GM23338 (cell line): ENCODE measurements at regions not wholly inside any gene's neighbourhood (a gene's known extent, or its start where the extent isn't known, plus 50 kb on each side); places are given as distances from the start of the nearest gene placed in this dataset.
"Not testable (repeated sequence)": the region's sequence is repeated elsewhere in the genome, so short reads cannot be mapped to it uniquely, and the experiment has no call there.

Experiments
- ATAC-seq: fragments of 200-7000 bp; cut with Tn5 transposase; 3 replicates; pipeline ENCODE4 v1.9.1; 2020
- DNase-seq: peaks from one replicate; pipeline ENCODE4 v3.0.0-alpha.2; 2015; ENCODE audit warnings: low spot score
- H2AFZ ChIP-seq: fragments of 200-600 bp; sonication (generic); 2 replicates; pipeline ENCODE4 v1.8.0; 2016; ENCODE audit warnings: antibody characterized with exemption, mild to moderate bottlenecking, moderate library complexity
- H3F3A ChIP-seq: fragments of 200-600 bp; sonication (generic); replicated peaks from 2 replicates; pipeline ENCODE4 v1.8.0; 2017; ENCODE audit warnings: antibody characterized with exemption, mixed run types, low read depth
- H3K27ac ChIP-seq: fragments of 200-600 bp; sonication (generic); 2 replicates; pipeline ENCODE4 v1.6.1; 2016; ENCODE audit warnings: low read depth
- H3K27me3 ChIP-seq: fragments of 200-600 bp; sonication (generic); 2 replicates; pipeline ENCODE4 v1.8.0; 2016; ENCODE audit warnings: mild to moderate bottlenecking, mixed run types, moderate library complexity; ENCODE audit not compliant: insufficient read depth
- H3K36me3 ChIP-seq: fragments of 200-600 bp; sonication (generic); 2 replicates; pipeline ENCODE4 v1.8.0; 2016; ENCODE audit warnings: mild to moderate bottlenecking; ENCODE audit not compliant: insufficient read depth
- H3K4me1 ChIP-seq: fragments of 200-600 bp; sonication (generic); 2 replicates; pipeline ENCODE4 v1.8.0; 2016; ENCODE audit warnings: mild to moderate bottlenecking, moderate library complexity; ENCODE audit not compliant: insufficient read depth
- H3K4me2 ChIP-seq: fragments of 200-600 bp; sonication (generic); 2 replicates; pipeline ENCODE4 v1.7.1; 2017; ENCODE audit warnings: mixed run types
- H3K4me3 ChIP-seq: fragments of 200-600 bp; sonication (generic); 2 replicates; pipeline ENCODE4 v1.6.1; 2016; ENCODE audit warnings: mixed run types
- H3K79me2 ChIP-seq: fragments of 200-600 bp; sonication (generic); replicated peaks from 2 replicates; pipeline ENCODE4 v1.8.0; 2017; ENCODE audit warnings: mild to moderate bottlenecking; ENCODE audit not compliant: insufficient read depth
- H3K9me2 ChIP-seq: fragments of 200-600 bp; sonication (generic); 2 replicates; pipeline ENCODE4 v1.8.0; 2017; ENCODE audit not compliant: insufficient read depth
- H4K20me1 ChIP-seq: fragments of 200-600 bp; sonication (generic); replicated peaks from 2 replicates; pipeline ENCODE4 v1.8.0; 2017; ENCODE audit warnings: mild to moderate bottlenecking; ENCODE audit not compliant: insufficient read depth
- H3K27ac Mint-ChIP-seq: 2 replicates; pipeline ENCODE4 v1.8.0; 2020; ENCODE audit warnings: inconsistent platforms, mild to moderate bottlenecking, moderate library complexity, mixed read lengths
- H3K27me3 Mint-ChIP-seq: 3 replicates; pipeline ENCODE4 v1.8.0; 2022; ENCODE audit warnings: low read depth, mild to moderate bottlenecking, moderate library complexity, mixed read lengths, inconsistent platforms; ENCODE audit not compliant: insufficient read depth, poor library complexity
- H3K36me3 Mint-ChIP-seq: 3 replicates; pipeline ENCODE4 v1.8.0; 2021; ENCODE audit warnings: low read depth, mild to moderate bottlenecking, inconsistent platforms, moderate library complexity, mixed read lengths
- H3K4me1 Mint-ChIP-seq: 3 replicates; pipeline ENCODE4 v1.8.0; 2020; ENCODE audit warnings: mild to moderate bottlenecking, inconsistent platforms, mixed read lengths
- H3K4me3 Mint-ChIP-seq: 3 replicates; pipeline ENCODE4 v1.8.0; 2021; ENCODE audit warnings: moderate library complexity, mild to moderate bottlenecking, inconsistent platforms, mixed read lengths
- H3K9me3 Mint-ChIP-seq: 3 replicates; pipeline ENCODE4 v1.8.0; 2020; ENCODE audit warnings: moderate library complexity, mild to moderate bottlenecking, inconsistent platforms, mixed read lengths
- CREB1 ChIP-seq: fragments of 250-450 bp; sonication (Bioruptor Pico); IDR thresholded peaks from 2 replicates; pipeline ENCODE4 v1.5.0; 2020; ENCODE audit warnings: low read depth, mild to moderate bottlenecking, moderate library complexity
- EZH2 ChIP-seq: fragments of 200-600 bp; sonication (generic); IDR thresholded peaks from one replicate; pipeline ENCODE4 v1.8.0; 2017; ENCODE audit warnings: antibody characterized with exemption, mild to moderate bottlenecking, low read depth; ENCODE audit not compliant: unreplicated experiment
- NANOG ChIP-seq: IDR thresholded peaks from 2 replicates; pipeline ENCODE4 v1.6.1; 2016; ENCODE audit warnings: antibody characterized with exemption, borderline replicate concordance
- POLR2AphosphoS5 ChIP-seq: IDR thresholded peaks from 2 replicates; pipeline ENCODE4 v1.6.1; 2016; ENCODE audit warnings: antibody characterized with exemption, low read depth
- STAT1 ChIP-seq: IDR thresholded peaks from one replicate; pipeline ENCODE4 v1.6.1; 2016; ENCODE audit warnings: antibody characterized with exemption; ENCODE audit not compliant: unreplicated experiment
- ZNF114 ChIP-seq: fragments of 250-450 bp; sonication (Bioruptor Pico); IDR thresholded peaks from 2 replicates; pipeline ENCODE4 v1.5.0; 2020; ENCODE audit warnings: mild to moderate bottlenecking, moderate library complexity
- ZNF331 ChIP-seq: fragments of 250-450 bp; sonication (Bioruptor Pico); IDR thresholded peaks from 2 replicates; pipeline ENCODE4 v1.5.0; 2020; ENCODE audit warnings: low read depth, mild to moderate bottlenecking, moderate library complexity
- ZNF462 ChIP-seq: fragments of 250-450 bp; sonication (Bioruptor Pico); IDR thresholded peaks from 2 replicates; pipeline ENCODE4 v1.5.0; 2020; ENCODE audit warnings: mild to moderate bottlenecking, moderate library complexity
- TF ChIP-seq, protein P1 (sequence below), 2 experiments: fragments of 200-600 bp in 1 of 2; sonication (generic) in 1 of 2; conservative IDR thresholded peaks; 2 replicates each; pipeline versions ENCODE4 v1.5.1 to v1.6.1; 2016 to 2017; ENCODE audit warnings: antibody characterized with exemption in 2 of 2, low read depth in 2 of 2, mild to moderate bottlenecking in 2 of 2, moderate library complexity in 1 of 2
- TF ChIP-seq, protein P2 (sequence below): IDR thresholded peaks from 2 replicates; pipeline ENCODE4 v1.6.1; 2016; ENCODE audit warnings: antibody characterized with exemption

- TF ChIP-seq, protein P1, sequence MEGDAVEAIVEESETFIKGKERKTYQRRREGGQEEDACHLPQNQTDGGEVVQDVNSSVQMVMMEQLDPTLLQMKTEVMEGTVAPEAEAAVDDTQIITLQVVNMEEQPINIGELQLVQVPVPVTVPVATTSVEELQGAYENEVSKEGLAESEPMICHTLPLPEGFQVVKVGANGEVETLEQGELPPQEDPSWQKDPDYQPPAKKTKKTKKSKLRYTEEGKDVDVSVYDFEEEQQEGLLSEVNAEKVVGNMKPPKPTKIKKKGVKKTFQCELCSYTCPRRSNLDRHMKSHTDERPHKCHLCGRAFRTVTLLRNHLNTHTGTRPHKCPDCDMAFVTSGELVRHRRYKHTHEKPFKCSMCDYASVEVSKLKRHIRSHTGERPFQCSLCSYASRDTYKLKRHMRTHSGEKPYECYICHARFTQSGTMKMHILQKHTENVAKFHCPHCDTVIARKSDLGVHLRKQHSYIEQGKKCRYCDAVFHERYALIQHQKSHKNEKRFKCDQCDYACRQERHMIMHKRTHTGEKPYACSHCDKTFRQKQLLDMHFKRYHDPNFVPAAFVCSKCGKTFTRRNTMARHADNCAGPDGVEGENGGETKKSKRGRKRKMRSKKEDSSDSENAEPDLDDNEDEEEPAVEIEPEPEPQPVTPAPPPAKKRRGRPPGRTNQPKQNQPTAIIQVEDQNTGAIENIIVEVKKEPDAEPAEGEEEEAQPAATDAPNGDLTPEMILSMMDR (conservative IDR thresholded peaks at IDR 0.05; ENCODE audit: low read depth in 2 of 2) = no peak
- no peak for TF ChIP-seq ZNF331
- no peak for TF ChIP-seq EZH2
- TF ChIP-seq CREB1 (CRISPR knock-in tag) = no peak
- TF ChIP-seq, protein P2, sequence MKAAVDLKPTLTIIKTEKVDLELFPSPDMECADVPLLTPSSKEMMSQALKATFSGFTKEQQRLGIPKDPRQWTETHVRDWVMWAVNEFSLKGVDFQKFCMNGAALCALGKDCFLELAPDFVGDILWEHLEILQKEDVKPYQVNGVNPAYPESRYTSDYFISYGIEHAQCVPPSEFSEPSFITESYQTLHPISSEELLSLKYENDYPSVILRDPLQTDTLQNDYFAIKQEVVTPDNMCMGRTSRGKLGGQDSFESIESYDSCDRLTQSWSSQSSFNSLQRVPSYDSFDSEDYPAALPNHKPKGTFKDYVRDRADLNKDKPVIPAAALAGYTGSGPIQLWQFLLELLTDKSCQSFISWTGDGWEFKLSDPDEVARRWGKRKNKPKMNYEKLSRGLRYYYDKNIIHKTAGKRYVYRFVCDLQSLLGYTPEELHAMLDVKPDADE = no peak
- no peak for TF ChIP-seq STAT1
Measured at GRCh38 chr3:115212615-115213014, 65.5 kb upstream of the ZBTB20 start (continued).

GRCh38 chr3:115213052-115213451 lies 66.0 kb upstream of the ZBTB20 start:
- not testable (repeated sequence) for H3K27me3 ChIP-seq, ATAC-seq, H3K36me3 Mint-ChIP-seq, H3K4me3 ChIP-seq, DNase-seq, H3K4me2 ChIP-seq, H3K79me2 ChIP-seq, H2AFZ ChIP-seq, H3K36me3 ChIP-seq, H3K27ac ChIP-seq, H3K9me3 Mint-ChIP-seq, H3K9me2 ChIP-seq, H3F3A ChIP-seq, H3K4me3 Mint-ChIP-seq, H4K20me1 ChIP-seq, H3K27me3 Mint-ChIP-seq
- peaks cover 21% of the 10 kb centered on the region for H3K4me1 ChIP-seq
- Mint-ChIP-seq H3K27ac (peak overlapping the region; percentile 41; the same call in 1 of the 2 replicates), H3K4me1 (peaks cover 26% of the 10 kb centered on the region)

DNA sequence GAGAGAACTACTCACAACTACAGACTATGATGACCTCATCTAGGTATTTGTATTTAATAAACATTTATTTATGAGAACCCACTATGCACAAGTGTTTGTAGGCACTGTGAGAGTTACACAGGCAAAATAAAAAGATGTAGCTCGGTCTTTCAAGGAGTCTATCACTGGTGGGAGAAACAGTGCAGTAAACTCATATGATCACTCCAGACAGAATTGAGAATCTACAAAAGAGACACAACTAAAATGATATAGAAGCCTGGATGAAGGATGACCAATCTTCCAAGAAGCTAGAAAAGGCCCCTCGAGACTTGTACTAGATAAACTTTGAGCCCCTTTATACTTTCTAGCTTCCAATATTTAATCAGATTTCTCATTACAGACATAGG lies 70.2 kb upstream of the ZBTB20 start:
- peaks cover 20% of the 10 kb centered on the region for H3K4me1 Mint-ChIP-seq
- no peaks in the 10 kb centered on the region for H3K79me2 ChIP-seq
- peaks cover 3% of the 10 kb centered on the region for H3K27me3 Mint-ChIP-seq
- H3F3A ChIP-seq = no peaks in the 10 kb centered on the region
- H3K4me3 Mint-ChIP-seq = no peak overlapping the region
- no peaks in the 10 kb centered on the region for H3K27me3 ChIP-seq
- no peak overlapping the region for H3K4me2 ChIP-seq
- no peaks in the 10 kb centered on the region for H4K20me1 ChIP-seq
- H3K9me2 ChIP-seq = no peaks in the 10 kb centered on the region
- H3K27ac Mint-ChIP-seq = no peak overlapping the region
- no peak overlapping the region for H3K27ac ChIP-seq
- H2AFZ ChIP-seq = no peak overlapping the region
- H3K36me3 Mint-ChIP-seq = no peaks in the 10 kb centered on the region
- ATAC-seq (no peak), DNase-seq (no peak)
- H3K36me3 ChIP-seq = no peaks in the 10 kb centered on the region
- H3K4me3 ChIP-seq = no peak overlapping the region
- peaks cover 11% of the 10 kb centered on the region for H3K4me1 ChIP-seq
- no peaks in the 10 kb centered on the region for H3K9me3 Mint-ChIP-seq
- TF ChIP-seq, protein P2 = no peak
- TF ChIP-seq NANOG (no peak), STAT1 (no peak), POLR2AphosphoS5 (no peak), ZNF462 (no peak), EZH2 (no peak), ZNF114 (CRISPR knock-in tag) (no peak)
